ENCODE measurements at regions not wholly inside any gene's neighbourhood (a gene's known extent, or its start where the extent isn't known, plus 50 kb on each side); places are given as distances from the start of the nearest gene placed in this dataset.

- no peak for DNase-seq (ENCODE audit: low read depth in 4 of 4, low spot score in 3 of 4)
Measured at GRCh38 chr10:29184205-29185000, 104.5 kb upstream of the LYZL1 start.

- no peak for DNase-seq (ENCODE audit: low read depth in 4 of 4, low spot score in 3 of 4)
Measured at GRCh38 chr10:29185050-29185449, 103.8 kb upstream of the LYZL1 start.

- DNase-seq (ENCODE audit: low read depth in 4 of 4, low spot score in 3 of 4): no peak
Measured at GRCh38 chr10:29186221-29186620, 102.6 kb upstream of the LYZL1 start.

GRCh38 chr10:29189256-29189655 is 99.6 kb upstream of the LYZL1 start:
- DNase-seq (ENCODE audit: low read depth in 4 of 4, low spot score in 3 of 4): no peak

GRCh38 chr10:29191674-29192073 is 97.2 kb upstream of the LYZL1 start:
- DNase-seq (ENCODE audit: low read depth in 4 of 4, low spot score in 3 of 4): no peak

GRCh38 chr10:29199339-29199738 is 89.5 kb upstream of the LYZL1 start:
- no peak for DNase-seq (ENCODE audit: low read depth in 4 of 4, low spot score in 3 of 4)

GRCh38 chr10:29199941-29200679 is 88.8 kb upstream of the LYZL1 start:
- DNase-seq (ENCODE audit: low read depth in 4 of 4, low spot score in 3 of 4): no peak

- DNase-seq (ENCODE audit: low read depth in 4 of 4, low spot score in 3 of 4): no peak
Measured at GRCh38 chr10:29202386-29202940, 86.4 kb upstream of the LYZL1 start.

GRCh38 chr10:29203432-29203831 is 85.4 kb upstream of the LYZL1 start:
- no peak for DNase-seq (ENCODE audit: low read depth in 4 of 4, low spot score in 3 of 4)

- DNase-seq (ENCODE audit: low read depth in 4 of 4, low spot score in 3 of 4): peak; percentile 41 to 71 (median 58)
Measured at GRCh38 chr10:29204070-29204800, 84.6 kb upstream of the LYZL1 start.

GRCh38 chr10:29205787-29206186 is 83.1 kb upstream of the LYZL1 start:
- DNase-seq (ENCODE audit: low read depth in 4 of 4, low spot score in 3 of 4): no peak

GRCh38 chr10:29208845-29209244 is 80.0 kb upstream of the LYZL1 start:
- DNase-seq (ENCODE audit: low read depth in 4 of 4, low spot score in 3 of 4): no peak

GRCh38 chr10:29209830-29210229 is 79.0 kb upstream of the LYZL1 start:
- DNase-seq (ENCODE audit: low read depth in 4 of 4, low spot score in 3 of 4): no peak

- DNase-seq (ENCODE audit: low read depth in 4 of 4, low spot score in 3 of 4): no peak
Measured at GRCh38 chr10:29210266-29210868, 78.5 kb upstream of the LYZL1 start.

GRCh38 chr10:29212597-29212996 is 76.3 kb upstream of the LYZL1 start:
- DNase-seq (ENCODE audit: low read depth in 4 of 4, low spot score in 3 of 4): no peak

GRCh38 chr10:29214551-29214950 is 74.3 kb upstream of the LYZL1 start:
- no peak for DNase-seq (ENCODE audit: low read depth in 4 of 4, low spot score in 3 of 4)

- no peak for DNase-seq (ENCODE audit: low read depth in 4 of 4, low spot score in 3 of 4)
Measured at GRCh38 chr10:29217292-29217738, 71.6 kb upstream of the LYZL1 start.

- no peak for DNase-seq (ENCODE audit: low read depth in 4 of 4, low spot score in 3 of 4)
Measured at GRCh38 chr10:29223326-29223725, 65.5 kb upstream of the LYZL1 start.

- no peak for DNase-seq (ENCODE audit: low read depth in 4 of 4, low spot score in 3 of 4)
Measured at GRCh38 chr10:29224631-29225030, 64.2 kb upstream of the LYZL1 start.

- DNase-seq (ENCODE audit: low read depth in 4 of 4, low spot score in 3 of 4): no peak
Measured at GRCh38 chr10:29227201-29227600, 61.7 kb upstream of the LYZL1 start.

GRCh38 chr10:29228562-29228961 is 60.3 kb upstream of the LYZL1 start:
- no peak for DNase-seq (ENCODE audit: low read depth in 4 of 4, low spot score in 3 of 4)

Measured in left renal pelvis (tissue), 4 donors.